Endodermal cell (in vitro differentiated cells): ENCODE measurements at regions not wholly inside any gene's neighbourhood (a gene's known extent, or its start where the extent isn't known, plus 50 kb on each side); places are given as distances from the start of the nearest gene placed in this dataset.

Experiments used
- DNase-seq: peaks from one replicate; pipeline ENCODE4 v3.0.0-alpha.2; 2017
- H3K27ac ChIP-seq: 2 replicates; pipeline ENCODE4 v1.5.1; 2013; ENCODE audit warnings: mild to moderate bottlenecking, low read depth, low read length, moderate library complexity
- H3K27me3 ChIP-seq: 2 replicates; pipeline ENCODE4 v1.6.1; 2013; ENCODE audit warnings: mild to moderate bottlenecking, low read length, moderate library complexity; ENCODE audit not compliant: insufficient read depth, control insufficient read depth, poor library complexity, severe bottlenecking
- H3K36me3 ChIP-seq: 2 replicates; pipeline ENCODE4 v1.7.0; 2013; ENCODE audit warnings: mild to moderate bottlenecking, low read length, moderate library complexity; ENCODE audit not compliant: control insufficient read depth, insufficient read depth
- H3K4me1 ChIP-seq: one replicate; pipeline ENCODE4 v1.7.0; 2013; ENCODE audit warnings: low read length; ENCODE audit not compliant: control insufficient read depth, insufficient read depth
- H3K4me3 ChIP-seq: 2 replicates; pipeline ENCODE4 v1.5.1; 2013; ENCODE audit warnings: mild to moderate bottlenecking, low read length, moderate library complexity
- H3K9ac ChIP-seq: 2 replicates; pipeline ENCODE4 v1.6.1; 2013; ENCODE audit warnings: mild to moderate bottlenecking, low read length, moderate library complexity; ENCODE audit not compliant: poor library complexity, severe bottlenecking; ENCODE audit errors: extremely low read depth
- H3K9me3 ChIP-seq: 2 replicates; pipeline ENCODE4 v1.6.1; 2013; ENCODE audit warnings: mild to moderate bottlenecking, low read length, moderate library complexity; ENCODE audit not compliant: control insufficient read depth
- H3K27ac Mint-ChIP-seq: 2 replicates; pipeline ENCODE4 v1.8.0; 2020; ENCODE audit warnings: mixed read lengths
- H3K27me3 Mint-ChIP-seq: 2 replicates; pipeline ENCODE4 v1.8.0; 2021; ENCODE audit warnings: mild to moderate bottlenecking, mixed read lengths; ENCODE audit not compliant: insufficient read depth
- H3K36me3 Mint-ChIP-seq: 2 replicates; pipeline ENCODE4 v1.8.0; 2020; ENCODE audit warnings: low read depth, mixed read lengths
- H3K4me1 Mint-ChIP-seq: 2 replicates; pipeline ENCODE4 v1.8.0; 2020; ENCODE audit warnings: mixed read lengths
- H3K4me3 Mint-ChIP-seq: 2 replicates; pipeline ENCODE4 v1.8.0; 2020; ENCODE audit warnings: mild to moderate bottlenecking, moderate library complexity, mixed read lengths
- H3K9me3 Mint-ChIP-seq: 2 replicates; pipeline ENCODE4 v1.8.0; 2020; ENCODE audit warnings: mild to moderate bottlenecking, mixed read lengths
- WGBS, 2 experiments: methylation state at CpG; one replicate each; pipeline versions ENCODE4 v1.1.5 to v1.1.7; 2013; ENCODE audit warnings: missing lambda C conversion rate in 2 of 2, mixed read lengths in 1 of 2; ENCODE audit not compliant: insufficient coverage in 1 of 2, insufficient read length in 1 of 2; 5-methylcytosine and 5-hydroxymethylcytosine counted together
- TF ChIP-seq, protein P1 (sequence below): fragments of 200-600 bp; sonication (generic); conservative IDR thresholded peaks from 2 replicates; pipeline ENCODE4 v1.5.0; 2021; ENCODE audit warnings: antibody characterized with exemption, mild to moderate bottlenecking

DNA sequence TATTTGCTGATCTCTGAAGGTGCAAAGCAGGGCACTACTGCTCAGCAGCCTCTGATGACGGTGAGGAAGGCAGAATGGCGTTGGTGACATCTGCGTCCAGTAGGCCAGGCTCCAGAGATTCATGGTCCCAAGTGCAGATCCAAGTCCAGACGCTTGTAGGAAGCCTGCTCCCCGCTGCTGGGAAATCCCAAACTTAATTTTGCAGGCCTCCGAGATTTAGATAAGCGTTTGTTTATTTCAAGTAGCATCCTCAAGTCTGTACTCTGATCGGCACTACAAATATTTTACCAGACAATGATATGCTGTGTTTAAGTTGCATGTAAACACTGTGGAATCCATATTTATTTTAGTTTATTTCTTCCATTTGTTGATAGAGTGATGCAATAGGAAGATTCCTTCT, 244.9 kb upstream of the KLF6 start:
- H3K27me3 Mint-ChIP-seq, result no peaks in the 10 kb centered on the region
- WGBS, 2 experiments, result 97% methylated on average over 7 to 8 of the region's 8 CpGs
- no peaks in the 10 kb centered on the region for H3K27me3 ChIP-seq

DNA sequence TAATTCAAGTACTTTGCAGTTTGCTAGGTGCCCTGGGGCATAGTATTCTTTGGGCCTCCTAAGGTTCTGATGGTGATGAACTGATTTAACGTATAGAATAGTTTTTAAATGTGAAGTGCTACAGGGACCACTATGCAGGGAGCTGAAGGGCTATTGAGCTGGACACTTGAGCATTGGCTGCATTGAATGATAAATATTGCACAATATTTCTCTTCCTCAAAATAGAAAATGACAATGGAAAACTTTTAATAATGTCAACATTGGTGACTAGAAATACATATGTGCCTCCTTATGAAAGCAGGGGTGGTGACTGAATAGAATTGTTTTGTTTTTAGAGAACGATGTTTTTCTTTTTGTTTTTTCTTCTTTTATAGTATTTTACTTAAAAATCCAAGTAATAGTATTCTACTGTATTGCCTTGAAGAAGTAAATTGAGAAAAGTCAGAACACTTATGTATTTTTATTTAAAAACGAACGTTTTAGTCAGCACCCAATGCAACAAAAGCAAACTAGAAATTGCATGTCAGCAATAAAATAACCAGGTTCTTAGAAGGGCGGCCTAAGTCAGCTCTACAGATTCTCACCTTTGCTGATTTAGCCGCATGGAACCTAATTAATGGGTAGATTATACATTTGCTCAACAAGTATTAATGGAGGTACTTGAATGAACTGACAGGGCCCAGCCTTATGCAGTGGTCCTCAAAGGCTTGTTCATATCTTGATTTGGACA, 244.0 kb upstream of the KLF6 start:
- Histone ChIP-seq H3K4me1 (no peaks in the 10 kb centered on the region), H3K4me3 (no peak overlapping the region), H3K27me3 (no peaks in the 10 kb centered on the region), H3K9me3 (no peaks in the 10 kb centered on the region), H3K27ac (no peak overlapping the region), H3K9ac (no peak overlapping the region), H3K36me3 (no peaks in the 10 kb centered on the region)
- Mint-ChIP-seq H3K27ac (no peak overlapping the region), H3K9me3 (no peaks in the 10 kb centered on the region), H3K27me3 (no peaks in the 10 kb centered on the region), H3K36me3 (no peaks in the 10 kb centered on the region), H3K4me1 (peaks cover 11% of the 10 kb centered on the region), H3K4me3 (no peak overlapping the region)
- TF ChIP-seq, protein P1, sequence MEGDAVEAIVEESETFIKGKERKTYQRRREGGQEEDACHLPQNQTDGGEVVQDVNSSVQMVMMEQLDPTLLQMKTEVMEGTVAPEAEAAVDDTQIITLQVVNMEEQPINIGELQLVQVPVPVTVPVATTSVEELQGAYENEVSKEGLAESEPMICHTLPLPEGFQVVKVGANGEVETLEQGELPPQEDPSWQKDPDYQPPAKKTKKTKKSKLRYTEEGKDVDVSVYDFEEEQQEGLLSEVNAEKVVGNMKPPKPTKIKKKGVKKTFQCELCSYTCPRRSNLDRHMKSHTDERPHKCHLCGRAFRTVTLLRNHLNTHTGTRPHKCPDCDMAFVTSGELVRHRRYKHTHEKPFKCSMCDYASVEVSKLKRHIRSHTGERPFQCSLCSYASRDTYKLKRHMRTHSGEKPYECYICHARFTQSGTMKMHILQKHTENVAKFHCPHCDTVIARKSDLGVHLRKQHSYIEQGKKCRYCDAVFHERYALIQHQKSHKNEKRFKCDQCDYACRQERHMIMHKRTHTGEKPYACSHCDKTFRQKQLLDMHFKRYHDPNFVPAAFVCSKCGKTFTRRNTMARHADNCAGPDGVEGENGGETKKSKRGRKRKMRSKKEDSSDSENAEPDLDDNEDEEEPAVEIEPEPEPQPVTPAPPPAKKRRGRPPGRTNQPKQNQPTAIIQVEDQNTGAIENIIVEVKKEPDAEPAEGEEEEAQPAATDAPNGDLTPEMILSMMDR, result no peak
- no peak for DNase-seq
- 93 to 98% methylated on average over 3 to 5 of the region's 6 CpGs for WGBS, 2 experiments

More for the DNA sequence above, 244.9 kb upstream of the KLF6 start:
- no peak for DNase-seq
- no peaks in the 10 kb centered on the region for H3K9me3 ChIP-seq
- Mint-ChIP-seq H3K27ac (no peak overlapping the region), H3K9me3 (no peaks in the 10 kb centered on the region), H3K4me1 (peaks cover 11% of the 10 kb centered on the region), H3K4me3 (no peak overlapping the region), H3K36me3 (no peaks in the 10 kb centered on the region)
- H3K27ac ChIP-seq, result no peak overlapping the region
- no peaks in the 10 kb centered on the region for H3K4me1 ChIP-seq
- H3K36me3 ChIP-seq, result no peaks in the 10 kb centered on the region
- H3K9ac ChIP-seq, result no peak overlapping the region
- TF ChIP-seq, protein P1, result no peak
- H3K4me3 ChIP-seq, result no peak overlapping the region

DNA sequence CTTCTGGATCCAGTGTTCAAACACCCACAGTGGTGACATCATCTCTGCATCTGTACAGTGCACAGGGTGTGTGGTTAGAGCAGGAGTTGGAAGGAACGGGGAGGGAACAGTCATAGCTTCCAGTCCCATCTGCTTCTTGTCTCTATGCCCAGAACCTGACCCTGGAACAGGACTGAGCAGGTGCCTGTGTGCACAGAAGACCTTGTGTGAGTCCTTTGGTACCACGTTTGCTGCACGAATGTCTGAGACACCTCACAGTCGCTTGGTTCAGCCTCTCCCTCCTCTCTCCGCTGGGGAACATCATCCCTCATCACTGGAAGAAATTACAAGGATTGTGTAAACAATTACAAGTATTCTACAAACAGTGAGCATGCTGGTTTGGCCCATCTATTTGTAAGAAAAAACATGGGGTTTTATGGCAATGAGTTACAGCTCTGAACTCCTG, 243.0 kb upstream of the KLF6 start:
- DNase-seq, result no peak
- no peaks in the 10 kb centered on the region for H3K36me3 Mint-ChIP-seq
- Histone ChIP-seq H3K27ac (no peak overlapping the region), H3K9me3 (no peaks in the 10 kb centered on the region), H3K4me3 (no peak overlapping the region), H3K9ac (no peak overlapping the region), H3K36me3 (no peaks in the 10 kb centered on the region), H3K4me1 (no peaks in the 10 kb centered on the region), H3K27me3 (no peaks in the 10 kb centered on the region)
- no peaks in the 10 kb centered on the region for H3K27me3 Mint-ChIP-seq
- WGBS, 2 experiments, result 75 to 83% methylated on average over 1 to 5 of the region's 5 CpGs
- TF ChIP-seq, protein P1, result no peak
- no peak overlapping the region for H3K4me3 Mint-ChIP-seq
- peaks cover 11% of the 10 kb centered on the region for H3K4me1 Mint-ChIP-seq
- H3K9me3 Mint-ChIP-seq, result no peaks in the 10 kb centered on the region
- H3K27ac Mint-ChIP-seq, result no peak overlapping the region
